ENCODE measurements at regions not wholly inside any gene's neighbourhood (a gene's known extent, or its start where the extent isn't known, plus 50 kb on each side); places are given as distances from the start of the nearest gene placed in this dataset.

DNA sequence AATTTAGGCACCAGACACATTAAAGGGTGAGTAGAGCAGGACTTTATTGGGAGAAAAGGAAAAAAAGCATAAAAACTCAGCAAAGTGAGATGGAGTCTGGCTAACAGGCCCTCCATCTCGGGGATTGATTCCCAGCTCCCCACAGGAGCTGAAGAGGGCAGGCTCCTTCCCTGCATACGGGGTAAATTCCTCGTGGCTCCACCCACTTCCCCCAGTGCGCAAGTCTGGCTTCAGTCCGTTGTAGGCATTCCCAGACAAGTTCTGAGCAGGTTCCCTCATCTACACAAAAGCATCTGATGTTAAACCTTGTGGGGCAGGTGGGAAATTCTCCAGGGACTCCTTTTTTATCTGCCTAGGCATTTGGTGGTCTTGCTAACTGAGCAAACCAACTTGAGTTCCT lies 722.6 kb downstream of the ZNF385D start:
- Histone ChIP-seq H3K9me3 (ENCODE audit: low read length) (no peaks in the 10 kb centered on the region), H4K20me1 (ENCODE audit: insufficient read depth) (no peaks in the 10 kb centered on the region), H3K4me3 (ENCODE audit: low read length) (no peak overlapping the region), H3K27ac (ENCODE audit: low read length) (no peak overlapping the region), H3K27me3 (ENCODE audit: insufficient read depth, low read depth, low read length) (no peaks in the 10 kb centered on the region), H2AFZ (ENCODE audit: low read depth, low read length) (no peak overlapping the region), H3K9me2 (ENCODE audit: insufficient read depth, low read length) (no peaks in the 10 kb centered on the region), H3K9ac (ENCODE audit: low read length) (no peak overlapping the region), H3K36me3 (ENCODE audit: insufficient read depth, low read length) (no peaks in the 10 kb centered on the region), H3K4me2 (ENCODE audit: low read length) (no peak overlapping the region), H3F3A (ENCODE audit: insufficient read depth, low read length, poor library complexity, severe bottlenecking) (no peaks in the 10 kb centered on the region), H3K79me2 (replicated peaks; ENCODE audit: insufficient read depth, low read length) (no peaks in the 10 kb centered on the region)
- TF ChIP-seq POLR2AphosphoS5 (IDR thresholded peaks at IDR 0.05) (no peak), RAD21 (conservative IDR thresholded peaks at IDR 0.05) (no peak), EP300 (conservative IDR thresholded peaks at IDR 0.05; ENCODE audit: poor library complexity, severe bottlenecking) (no peak), MXI1 (conservative IDR thresholded peaks at IDR 0.05; ENCODE audit: poor library complexity, severe bottlenecking) (no peak), TAF1 (IDR thresholded peaks at IDR 0.05; ENCODE audit: low read depth) (no peak), EZH2 (IDR thresholded peaks at IDR 0.05; ENCODE audit: borderline replicate concordance, insufficient read depth, low read length, poor library complexity, severe bottlenecking) (no peak), SMC3 (conservative IDR thresholded peaks at IDR 0.05; ENCODE audit: poor library complexity) (no peak)
- TF ChIP-seq, protein P1, sequence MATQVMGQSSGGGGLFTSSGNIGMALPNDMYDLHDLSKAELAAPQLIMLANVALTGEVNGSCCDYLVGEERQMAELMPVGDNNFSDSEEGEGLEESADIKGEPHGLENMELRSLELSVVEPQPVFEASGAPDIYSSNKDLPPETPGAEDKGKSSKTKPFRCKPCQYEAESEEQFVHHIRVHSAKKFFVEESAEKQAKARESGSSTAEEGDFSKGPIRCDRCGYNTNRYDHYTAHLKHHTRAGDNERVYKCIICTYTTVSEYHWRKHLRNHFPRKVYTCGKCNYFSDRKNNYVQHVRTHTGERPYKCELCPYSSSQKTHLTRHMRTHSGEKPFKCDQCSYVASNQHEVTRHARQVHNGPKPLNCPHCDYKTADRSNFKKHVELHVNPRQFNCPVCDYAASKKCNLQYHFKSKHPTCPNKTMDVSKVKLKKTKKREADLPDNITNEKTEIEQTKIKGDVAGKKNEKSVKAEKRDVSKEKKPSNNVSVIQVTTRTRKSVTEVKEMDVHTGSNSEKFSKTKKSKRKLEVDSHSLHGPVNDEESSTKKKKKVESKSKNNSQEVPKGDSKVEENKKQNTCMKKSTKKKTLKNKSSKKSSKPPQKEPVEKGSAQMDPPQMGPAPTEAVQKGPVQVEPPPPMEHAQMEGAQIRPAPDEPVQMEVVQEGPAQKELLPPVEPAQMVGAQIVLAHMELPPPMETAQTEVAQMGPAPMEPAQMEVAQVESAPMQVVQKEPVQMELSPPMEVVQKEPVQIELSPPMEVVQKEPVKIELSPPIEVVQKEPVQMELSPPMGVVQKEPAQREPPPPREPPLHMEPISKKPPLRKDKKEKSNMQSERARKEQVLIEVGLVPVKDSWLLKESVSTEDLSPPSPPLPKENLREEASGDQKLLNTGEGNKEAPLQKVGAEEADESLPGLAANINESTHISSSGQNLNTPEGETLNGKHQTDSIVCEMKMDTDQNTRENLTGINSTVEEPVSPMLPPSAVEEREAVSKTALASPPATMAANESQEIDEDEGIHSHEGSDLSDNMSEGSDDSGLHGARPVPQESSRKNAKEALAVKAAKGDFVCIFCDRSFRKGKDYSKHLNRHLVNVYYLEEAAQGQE (IDR thresholded peaks at IDR 0.05; ENCODE audit: borderline replicate concordance) = no peak
- TF ChIP-seq, protein P2, sequence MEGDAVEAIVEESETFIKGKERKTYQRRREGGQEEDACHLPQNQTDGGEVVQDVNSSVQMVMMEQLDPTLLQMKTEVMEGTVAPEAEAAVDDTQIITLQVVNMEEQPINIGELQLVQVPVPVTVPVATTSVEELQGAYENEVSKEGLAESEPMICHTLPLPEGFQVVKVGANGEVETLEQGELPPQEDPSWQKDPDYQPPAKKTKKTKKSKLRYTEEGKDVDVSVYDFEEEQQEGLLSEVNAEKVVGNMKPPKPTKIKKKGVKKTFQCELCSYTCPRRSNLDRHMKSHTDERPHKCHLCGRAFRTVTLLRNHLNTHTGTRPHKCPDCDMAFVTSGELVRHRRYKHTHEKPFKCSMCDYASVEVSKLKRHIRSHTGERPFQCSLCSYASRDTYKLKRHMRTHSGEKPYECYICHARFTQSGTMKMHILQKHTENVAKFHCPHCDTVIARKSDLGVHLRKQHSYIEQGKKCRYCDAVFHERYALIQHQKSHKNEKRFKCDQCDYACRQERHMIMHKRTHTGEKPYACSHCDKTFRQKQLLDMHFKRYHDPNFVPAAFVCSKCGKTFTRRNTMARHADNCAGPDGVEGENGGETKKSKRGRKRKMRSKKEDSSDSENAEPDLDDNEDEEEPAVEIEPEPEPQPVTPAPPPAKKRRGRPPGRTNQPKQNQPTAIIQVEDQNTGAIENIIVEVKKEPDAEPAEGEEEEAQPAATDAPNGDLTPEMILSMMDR (IDR thresholded peaks at IDR 0.05; ENCODE audit: poor library complexity, severe bottlenecking) = no peak

DNA sequence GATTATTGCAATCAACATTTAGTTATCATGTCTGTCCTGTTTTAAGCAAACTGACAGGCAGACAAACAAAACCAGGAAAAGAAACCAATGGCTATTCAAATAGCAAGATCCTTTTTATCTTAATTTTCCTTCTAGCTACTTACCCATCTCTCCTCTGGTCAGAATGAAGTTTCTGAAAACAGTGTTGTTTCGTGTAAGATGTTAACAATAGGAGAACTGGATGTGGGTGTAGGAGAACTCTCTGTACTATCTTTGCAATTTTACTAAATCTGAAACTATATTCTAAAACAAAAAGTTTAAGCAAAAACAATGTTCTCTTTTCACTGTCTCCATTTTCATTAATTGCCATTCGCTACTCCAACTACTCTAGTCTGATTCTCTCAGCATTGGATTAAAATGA lies 726.4 kb downstream of the ZNF385D start:
- H3K9me3 ChIP-seq (ENCODE audit: low read length) = no peaks in the 10 kb centered on the region
- TF ChIP-seq SMC3 (conservative IDR thresholded peaks at IDR 0.05; ENCODE audit: poor library complexity) (no peak), RAD21 (conservative IDR thresholded peaks at IDR 0.05) (no peak)
- TF ChIP-seq, protein P1 (IDR thresholded peaks at IDR 0.05; ENCODE audit: borderline replicate concordance) = no peak
- no peaks in the 10 kb centered on the region for H3K79me2 ChIP-seq (replicated peaks; ENCODE audit: insufficient read depth, low read length)
- H3K27me3 ChIP-seq (ENCODE audit: insufficient read depth, low read depth, low read length) = no peaks in the 10 kb centered on the region
- H3K4me2 ChIP-seq (ENCODE audit: low read length) = no peak overlapping the region
- no peaks in the 10 kb centered on the region for H3K9me2 ChIP-seq (ENCODE audit: insufficient read depth, low read length)
- no peak overlapping the region for H3K9ac ChIP-seq (ENCODE audit: low read length)
- H3K27ac ChIP-seq (ENCODE audit: low read length) = no peak overlapping the region
- H4K20me1 ChIP-seq (ENCODE audit: insufficient read depth) = no peaks in the 10 kb centered on the region
- H2AFZ ChIP-seq (ENCODE audit: low read depth, low read length) = no peak overlapping the region
- no peak overlapping the region for H3K4me3 ChIP-seq (ENCODE audit: low read length)
- H3F3A ChIP-seq (ENCODE audit: insufficient read depth, low read length, poor library complexity, severe bottlenecking) = no peaks in the 10 kb centered on the region
- H3K36me3 ChIP-seq (ENCODE audit: insufficient read depth, low read length) = no peaks in the 10 kb centered on the region

Data from neural cell (in vitro differentiated cells).